MM.1S (cell line): ENCODE measurements at regions not wholly inside any gene's neighbourhood (a gene's known extent, or its start where the extent isn't known, plus 50 kb on each side); places are given as distances from the start of the nearest gene placed in this dataset.

ENCODE experiments used
- DNase-seq: peaks from one replicate; pipeline ENCODE4 v3.0.0-alpha.2; 2015
- H2AFZ ChIP-seq: fragments of 300-600 bp; sonication (generic); 2 replicates; pipeline ENCODE4 v1.6.0; 2016; ENCODE audit warnings: antibody characterized with exemption, low read length
- H3F3A ChIP-seq: fragments of 300-600 bp; sonication (generic); 2 replicates; pipeline ENCODE4 v1.6.1; 2016; ENCODE audit warnings: mild to moderate bottlenecking, antibody characterized with exemption, low read length, moderate library complexity, mixed read lengths; ENCODE audit not compliant: insufficient read depth
- H3K27ac ChIP-seq: fragments of 300-600 bp; sonication (generic); 2 replicates; pipeline ENCODE4 v1.5.1; 2016; ENCODE audit warnings: mild to moderate bottlenecking, low read length
- H3K27me3 ChIP-seq: fragments of 300-600 bp; sonication (generic); replicated peaks from 2 replicates; pipeline ENCODE4 v1.6.0; 2016; ENCODE audit warnings: low read length; ENCODE audit not compliant: insufficient read depth
- H3K36me3 ChIP-seq: fragments of 300-600 bp; sonication (generic); replicated peaks from 2 replicates; pipeline ENCODE4 v1.6.1; 2016; ENCODE audit warnings: mild to moderate bottlenecking, low read length, mixed read lengths; ENCODE audit not compliant: insufficient read depth
- H3K4me1 ChIP-seq: fragments of 300-600 bp; sonication (generic); 2 replicates; pipeline ENCODE4 v1.6.1; 2016; ENCODE audit warnings: low read length, mixed read lengths
- H3K4me2 ChIP-seq: fragments of 300-600 bp; sonication (generic); 2 replicates; pipeline ENCODE4 v1.6.0; 2016; ENCODE audit warnings: low read depth, low read length
- H3K4me3 ChIP-seq: fragments of 300-600 bp; sonication (generic); 2 replicates; pipeline ENCODE4 v1.5.1; 2016; ENCODE audit warnings: low read length, mixed read lengths
- H3K79me2 ChIP-seq: fragments of 300-600 bp; sonication (generic); 2 replicates; pipeline ENCODE4 v1.6.1; 2016; ENCODE audit warnings: mixed run types, low read length, mixed read lengths
- H3K9ac ChIP-seq: fragments of 300-600 bp; sonication (generic); 2 replicates; pipeline ENCODE4 v1.6.1; 2016; ENCODE audit warnings: low read length, mixed read lengths
- H3K9me2 ChIP-seq: fragments of 300-600 bp; sonication (generic); replicated peaks from 2 replicates; pipeline ENCODE4 v1.6.1; 2016; ENCODE audit warnings: mild to moderate bottlenecking, low read length, mixed read lengths; ENCODE audit not compliant: insufficient read depth
- H3K9me3 ChIP-seq: fragments of 300-600 bp; sonication (generic); replicated peaks from 2 replicates; pipeline ENCODE4 v1.6.1; 2016; ENCODE audit warnings: mild to moderate bottlenecking, low read length, mixed read lengths; ENCODE audit not compliant: insufficient read depth
- H4K20me1 ChIP-seq: fragments of 300-600 bp; sonication (generic); 2 replicates; pipeline ENCODE4 v1.6.1; 2016; ENCODE audit warnings: mild to moderate bottlenecking, low read length, moderate library complexity, mixed read lengths; ENCODE audit not compliant: insufficient read depth
- CTCF ChIP-seq: fragments of 300-600 bp; sonication (generic); IDR thresholded peaks from 2 replicates; pipeline ENCODE4 v1.5.1; 2016; ENCODE audit warnings: antibody characterized with exemption, low read length, mixed read lengths
- EZH2 ChIP-seq: fragments of 300-600 bp; sonication (generic); optimal IDR thresholded peaks from 2 replicates; pipeline ENCODE3; 2017; ENCODE audit warnings: low read depth, mild to moderate bottlenecking, antibody characterized with exemption, low read length, mixed read lengths
- EZH2phosphoT487 ChIP-seq: fragments of 300-600 bp; sonication (generic); IDR thresholded peaks from 2 replicates; pipeline ENCODE4 v1.6.1; 2018; ENCODE audit warnings: antibody characterized with exemption, low read length

GRCh38 chr20:4427940-4428586 lies 179.0 kb upstream of the ADRA1D start:
- no peak overlapping the region for H3K9ac ChIP-seq
- no peaks in the 10 kb centered on the region for H3F3A ChIP-seq
- H2AFZ ChIP-seq: 0 out of 2 replicates have a peak overlapping the region, but pooled peaks have one; percentile 35
- H3K79me2 ChIP-seq: no peaks in the 10 kb centered on the region
- no peaks in the 10 kb centered on the region for H3K27me3 ChIP-seq
- H3K9me2 ChIP-seq: no peaks in the 10 kb centered on the region
- no peak for DNase-seq
- peak overlapping the region; percentile 10; the same call in 1 of the 2 replicates for H3K4me2 ChIP-seq
- TF ChIP-seq EZH2phosphoT487 (no peak), CTCF (no peak), EZH2 (no peak)
- H3K27ac ChIP-seq: no peak overlapping the region
- H3K4me3 ChIP-seq: no peak overlapping the region
- H3K4me1 ChIP-seq: peaks cover 6% of the 10 kb centered on the region
- no peaks in the 10 kb centered on the region for H4K20me1 ChIP-seq
- no peaks in the 10 kb centered on the region for H3K36me3 ChIP-seq
- H3K9me3 ChIP-seq: no peaks in the 10 kb centered on the region

GRCh38 chr20:4418141-4418540 lies 169.1 kb upstream of the ADRA1D start:
- no peak for DNase-seq
- Histone ChIP-seq H3K4me1 (no peaks in the 10 kb centered on the region), H3K79me2 (no peaks in the 10 kb centered on the region), H3K27ac (no peak overlapping the region), H3K36me3 (no peaks in the 10 kb centered on the region), H4K20me1 (no peaks in the 10 kb centered on the region), H3F3A (no peaks in the 10 kb centered on the region), H3K27me3 (no peaks in the 10 kb centered on the region), H3K4me3 (no peak overlapping the region), H2AFZ (no peak overlapping the region), H3K9me2 (no peaks in the 10 kb centered on the region), H3K9ac (no peak overlapping the region), H3K9me3 (no peaks in the 10 kb centered on the region), H3K4me2 (no peak overlapping the region)
- no peak for TF ChIP-seq EZH2
- TF ChIP-seq EZH2phosphoT487: no peak

DNA sequence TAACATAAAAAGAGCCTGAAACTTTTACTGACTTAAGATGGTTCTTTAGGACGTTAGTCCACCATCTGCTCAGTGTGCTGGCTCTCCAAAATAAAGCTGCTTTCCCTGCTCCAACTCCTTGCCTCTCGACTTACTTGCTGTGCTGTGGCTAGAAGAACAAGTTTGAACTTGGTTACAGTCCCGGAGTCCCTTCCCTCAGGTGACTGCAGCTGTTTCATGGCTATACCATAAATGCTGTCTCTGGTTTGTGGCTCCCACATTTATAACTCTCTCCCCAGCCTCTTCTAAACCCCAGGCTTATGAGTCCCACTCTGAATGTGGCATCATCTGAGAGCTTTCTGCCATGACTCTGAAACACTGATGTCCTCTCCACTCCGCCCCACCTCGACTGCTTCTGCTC lies 166.2 kb upstream of the ADRA1D start:
- H3F3A ChIP-seq: no peaks in the 10 kb centered on the region
- no peaks in the 10 kb centered on the region for H3K27me3 ChIP-seq
- H3K4me1 ChIP-seq: no peaks in the 10 kb centered on the region
- no peaks in the 10 kb centered on the region for H3K36me3 ChIP-seq
- no peak overlapping the region for H3K9ac ChIP-seq
- H3K9me3 ChIP-seq: no peaks in the 10 kb centered on the region
- H3K4me2 ChIP-seq: no peak overlapping the region
- H3K9me2 ChIP-seq: no peaks in the 10 kb centered on the region
- no peaks in the 10 kb centered on the region for H4K20me1 ChIP-seq
- no peak overlapping the region for H2AFZ ChIP-seq
- TF ChIP-seq EZH2phosphoT487 (no peak), CTCF (no peak), EZH2 (no peak)
- no peak for DNase-seq
- H3K79me2 ChIP-seq: no peaks in the 10 kb centered on the region
- H3K27ac ChIP-seq: no peak overlapping the region
- no peak overlapping the region for H3K4me3 ChIP-seq

- no peaks in the 10 kb centered on the region for H3K9me2 ChIP-seq
- no peak for TF ChIP-seq EZH2phosphoT487
- TF ChIP-seq EZH2: no peak
- no peak for TF ChIP-seq CTCF
- H3K4me3 ChIP-seq: no peak overlapping the region
- H3K27ac ChIP-seq: no peak overlapping the region
- no peak for DNase-seq
- no peaks in the 10 kb centered on the region for H3K79me2 ChIP-seq
- H3K36me3 ChIP-seq: no peaks in the 10 kb centered on the region
- no peaks in the 10 kb centered on the region for H3K9me3 ChIP-seq
- H2AFZ ChIP-seq: no peak overlapping the region
- H3K9ac ChIP-seq: no peak overlapping the region
- H3F3A ChIP-seq: no peaks in the 10 kb centered on the region
- no peaks in the 10 kb centered on the region for H4K20me1 ChIP-seq
- no peaks in the 10 kb centered on the region for H3K27me3 ChIP-seq
- no peaks in the 10 kb centered on the region for H3K4me1 ChIP-seq
- H3K4me2 ChIP-seq: no peak overlapping the region
These were observed 164.4 kb upstream of the ADRA1D start for GRCh38 chr20:4413314-4414049.
